ENCODE measurements at regions not wholly inside any gene's neighbourhood (a gene's known extent, or its start where the extent isn't known, plus 50 kb on each side); places are given as distances from the start of the nearest gene placed in this dataset.

- TF ChIP-seq CTCF (IDR thresholded peaks at IDR 0.05; ENCODE audit: low read depth, low read length, missing input control) (no peak), EGR1 (IDR thresholded peaks at IDR 0.05; ENCODE audit: low read depth in 2 of 2) (no peak), MAX (IDR thresholded peaks at IDR 0.05) (no peak), GABPA (IDR thresholded peaks at IDR 0.05 in 1 of 2, conservative IDR thresholded peaks at IDR 0.05 in 1 of 2) (no peak), TAF1 (conservative IDR thresholded peaks at IDR 0.05) (no peak), YY1 (IDR thresholded peaks at IDR 0.05) (no peak), JUND (IDR thresholded peaks at IDR 0.05) (no peak), RAD21 (IDR thresholded peaks at IDR 0.05) (no peak), FOXA1 (IDR thresholded peaks at IDR 0.05) (no peak), SP1 (IDR thresholded peaks at IDR 0.05) (no peak)
- TF ChIP-seq, protein P1, sequence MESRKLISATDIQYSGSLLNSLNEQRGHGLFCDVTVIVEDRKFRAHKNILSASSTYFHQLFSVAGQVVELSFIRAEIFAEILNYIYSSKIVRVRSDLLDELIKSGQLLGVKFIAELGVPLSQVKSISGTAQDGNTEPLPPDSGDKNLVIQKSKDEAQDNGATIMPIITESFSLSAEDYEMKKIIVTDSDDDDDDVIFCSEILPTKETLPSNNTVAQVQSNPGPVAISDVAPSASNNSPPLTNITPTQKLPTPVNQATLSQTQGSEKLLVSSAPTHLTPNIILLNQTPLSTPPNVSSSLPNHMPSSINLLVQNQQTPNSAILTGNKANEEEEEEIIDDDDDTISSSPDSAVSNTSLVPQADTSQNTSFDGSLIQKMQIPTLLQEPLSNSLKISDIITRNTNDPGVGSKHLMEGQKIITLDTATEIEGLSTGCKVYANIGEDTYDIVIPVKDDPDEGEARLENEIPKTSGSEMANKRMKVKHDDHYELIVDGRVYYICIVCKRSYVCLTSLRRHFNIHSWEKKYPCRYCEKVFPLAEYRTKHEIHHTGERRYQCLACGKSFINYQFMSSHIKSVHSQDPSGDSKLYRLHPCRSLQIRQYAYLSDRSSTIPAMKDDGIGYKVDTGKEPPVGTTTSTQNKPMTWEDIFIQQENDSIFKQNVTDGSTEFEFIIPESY (IDR thresholded peaks at IDR 0.05): no peak
- TF ChIP-seq, protein P2, sequence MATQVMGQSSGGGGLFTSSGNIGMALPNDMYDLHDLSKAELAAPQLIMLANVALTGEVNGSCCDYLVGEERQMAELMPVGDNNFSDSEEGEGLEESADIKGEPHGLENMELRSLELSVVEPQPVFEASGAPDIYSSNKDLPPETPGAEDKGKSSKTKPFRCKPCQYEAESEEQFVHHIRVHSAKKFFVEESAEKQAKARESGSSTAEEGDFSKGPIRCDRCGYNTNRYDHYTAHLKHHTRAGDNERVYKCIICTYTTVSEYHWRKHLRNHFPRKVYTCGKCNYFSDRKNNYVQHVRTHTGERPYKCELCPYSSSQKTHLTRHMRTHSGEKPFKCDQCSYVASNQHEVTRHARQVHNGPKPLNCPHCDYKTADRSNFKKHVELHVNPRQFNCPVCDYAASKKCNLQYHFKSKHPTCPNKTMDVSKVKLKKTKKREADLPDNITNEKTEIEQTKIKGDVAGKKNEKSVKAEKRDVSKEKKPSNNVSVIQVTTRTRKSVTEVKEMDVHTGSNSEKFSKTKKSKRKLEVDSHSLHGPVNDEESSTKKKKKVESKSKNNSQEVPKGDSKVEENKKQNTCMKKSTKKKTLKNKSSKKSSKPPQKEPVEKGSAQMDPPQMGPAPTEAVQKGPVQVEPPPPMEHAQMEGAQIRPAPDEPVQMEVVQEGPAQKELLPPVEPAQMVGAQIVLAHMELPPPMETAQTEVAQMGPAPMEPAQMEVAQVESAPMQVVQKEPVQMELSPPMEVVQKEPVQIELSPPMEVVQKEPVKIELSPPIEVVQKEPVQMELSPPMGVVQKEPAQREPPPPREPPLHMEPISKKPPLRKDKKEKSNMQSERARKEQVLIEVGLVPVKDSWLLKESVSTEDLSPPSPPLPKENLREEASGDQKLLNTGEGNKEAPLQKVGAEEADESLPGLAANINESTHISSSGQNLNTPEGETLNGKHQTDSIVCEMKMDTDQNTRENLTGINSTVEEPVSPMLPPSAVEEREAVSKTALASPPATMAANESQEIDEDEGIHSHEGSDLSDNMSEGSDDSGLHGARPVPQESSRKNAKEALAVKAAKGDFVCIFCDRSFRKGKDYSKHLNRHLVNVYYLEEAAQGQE (IDR thresholded peaks at IDR 0.05): no peak
Observed at GRCh38 chr2:209008636-209009287, 415.1 kb upstream of the MAP2 start.
